IPS DF 19.7 (cell line): ENCODE measurements at regions not wholly inside any gene's neighbourhood (a gene's known extent, or its start where the extent isn't known, plus 50 kb on each side); places are given as distances from the start of the nearest gene placed in this dataset.
"Not testable (repeated sequence)": the region's sequence is repeated elsewhere in the genome, so short reads cannot be mapped to it uniquely, and the experiment has no call there.

Experiments
- DNase-seq: peaks from one replicate; pipeline ENCODE4 v3.0.0-alpha.2; 2013; ENCODE audit warnings: low read depth, low spot score

DNA sequence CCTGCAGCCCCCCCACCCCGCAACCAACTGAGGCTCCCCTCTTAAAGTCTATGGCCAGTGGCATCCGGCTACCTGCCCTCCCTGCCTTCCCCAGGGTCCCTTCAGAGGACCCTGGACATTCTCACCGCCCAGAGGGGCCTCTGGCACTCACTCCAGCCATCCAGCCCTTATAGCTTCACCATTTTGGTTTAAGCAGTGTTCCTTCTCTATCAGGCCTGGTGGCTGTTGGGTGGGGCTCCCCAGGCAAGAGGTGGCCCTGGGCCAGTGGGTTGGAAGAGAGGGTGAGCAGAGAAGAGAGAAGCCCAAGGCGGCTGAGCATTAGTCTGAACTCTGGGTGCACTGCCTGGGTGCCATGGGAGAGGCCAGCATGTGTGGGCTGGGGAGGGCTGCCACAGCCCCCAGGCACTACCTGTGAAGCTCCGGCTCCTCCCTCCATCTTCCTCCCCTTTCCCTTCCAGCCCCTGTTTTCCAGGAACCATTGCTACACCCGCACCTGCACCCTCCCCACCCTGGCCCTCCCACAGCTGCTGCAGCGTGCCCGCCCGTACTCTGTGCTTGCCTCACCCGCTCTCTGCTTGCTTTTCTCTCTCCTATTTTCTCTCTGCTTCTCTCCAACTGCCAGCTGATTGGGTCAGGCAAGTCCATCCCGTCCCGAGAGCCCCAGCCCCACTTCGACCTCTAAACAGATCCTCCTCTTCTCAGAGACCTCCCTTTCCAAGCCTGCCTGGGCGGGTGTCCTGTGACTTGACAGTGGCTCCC, 168.2 kb downstream of the TBC1D2B start:
- no peak for DNase-seq

DNA sequence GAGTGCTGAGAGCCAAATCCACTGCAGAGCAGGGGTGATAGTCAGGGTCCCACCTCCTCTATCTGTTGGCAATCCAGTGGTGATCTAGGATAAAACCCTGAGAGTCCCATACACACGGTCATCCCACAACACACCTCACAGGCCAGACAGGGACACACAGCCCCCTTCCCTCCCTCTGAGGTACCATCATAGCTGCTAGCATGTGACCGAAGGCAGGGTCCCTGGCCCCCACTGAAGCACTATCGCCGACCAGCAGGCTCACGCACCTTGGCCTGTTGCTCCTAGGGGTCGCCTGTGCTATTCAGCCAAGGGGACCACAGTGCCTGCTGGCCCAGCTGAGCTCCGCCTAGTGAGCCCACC, 168.8 kb downstream of the TBC1D2B start:
- DNase-seq = not testable (repeated sequence)

DNA sequence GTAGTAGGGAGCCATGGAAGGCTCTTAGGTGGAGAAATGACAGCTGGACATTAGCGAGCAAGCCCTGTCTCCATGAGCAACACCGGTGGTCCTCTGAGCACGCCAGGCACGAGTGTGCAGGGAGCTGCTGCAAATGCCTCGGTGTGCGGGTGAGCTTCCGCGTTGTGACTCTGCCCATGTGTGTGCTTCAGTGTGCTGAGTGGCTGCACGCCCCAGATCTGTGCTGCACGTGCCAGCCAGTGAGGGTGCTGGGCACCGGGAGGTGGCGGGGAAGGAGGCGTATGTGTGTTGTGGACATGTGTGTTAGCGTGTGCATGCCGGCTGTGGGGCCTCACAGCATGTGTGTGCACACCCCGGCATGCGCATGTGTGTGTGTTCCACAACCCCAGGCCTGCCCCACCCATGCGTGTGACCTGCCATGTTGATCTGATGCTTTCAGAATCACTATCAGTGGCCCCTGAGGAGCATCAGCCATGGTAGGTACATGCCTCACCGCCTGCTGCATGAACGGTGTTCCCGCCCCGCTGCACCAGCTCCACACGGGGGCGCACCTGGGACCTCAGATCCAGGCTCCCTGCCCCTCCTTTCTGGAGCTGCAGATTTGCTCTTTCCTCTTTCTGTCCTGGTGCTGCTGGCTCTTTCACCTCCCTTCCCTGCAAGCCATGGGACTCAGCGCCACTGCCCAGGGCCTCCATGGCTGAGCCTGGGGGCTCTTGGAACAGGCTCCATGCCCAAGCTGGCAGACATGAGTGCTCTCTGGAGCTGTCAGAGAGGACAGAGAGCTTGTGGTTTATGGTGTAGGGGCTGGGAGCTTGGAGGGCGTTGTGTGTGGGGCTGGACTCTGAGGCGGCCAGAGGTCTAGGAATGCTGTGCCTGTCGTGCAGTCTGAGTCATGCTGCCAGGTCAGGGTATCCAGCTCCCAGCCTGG, 169.4 kb downstream of the TBC1D2B start:
- no peak for DNase-seq

DNA sequence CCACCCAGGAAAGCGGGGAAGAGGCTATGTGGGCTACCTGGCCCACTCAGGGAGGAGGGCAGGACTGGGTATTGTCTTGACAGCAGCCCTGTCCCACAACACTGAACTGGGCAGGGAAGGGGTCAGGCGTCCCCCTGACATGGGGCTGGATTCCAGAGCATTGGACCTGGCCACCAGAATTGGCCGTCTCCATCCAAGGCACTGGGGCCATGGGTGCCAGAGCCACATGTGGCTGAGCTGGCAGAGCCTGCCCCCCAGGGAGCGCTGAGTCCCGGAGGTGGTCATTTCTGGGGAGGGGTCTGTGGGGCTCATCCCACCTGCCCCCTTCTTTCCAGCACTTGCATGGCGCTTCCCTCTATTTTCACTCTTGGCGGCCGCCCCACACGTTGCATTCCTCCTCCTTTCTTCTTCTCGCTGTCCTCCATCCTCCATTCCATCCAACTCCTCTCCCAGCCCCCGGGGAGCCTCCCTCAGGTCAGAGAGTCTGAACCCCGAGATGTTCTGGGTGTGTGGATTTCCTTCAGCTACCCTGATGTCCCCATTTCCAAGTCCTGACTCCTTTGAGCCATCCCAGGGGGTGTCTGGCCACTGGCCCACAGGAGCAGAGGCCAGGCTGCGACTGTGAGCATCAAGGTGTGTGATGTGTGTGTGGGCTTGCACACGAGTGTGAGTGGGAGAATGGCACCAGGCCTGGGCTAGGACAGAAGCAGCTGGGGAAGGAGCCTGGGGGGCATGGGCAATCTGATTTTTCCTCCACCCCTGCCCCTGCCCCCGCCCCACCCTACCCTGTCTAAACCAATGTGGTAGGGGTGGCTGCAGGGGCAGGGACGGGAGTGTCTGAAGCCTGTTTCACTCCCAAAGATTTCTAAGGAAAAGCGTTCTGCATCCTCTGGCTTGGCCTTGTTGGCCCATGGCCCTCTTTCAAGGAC, 171.2 kb downstream of the TBC1D2B start:
- DNase-seq = not testable (repeated sequence)

DNA sequence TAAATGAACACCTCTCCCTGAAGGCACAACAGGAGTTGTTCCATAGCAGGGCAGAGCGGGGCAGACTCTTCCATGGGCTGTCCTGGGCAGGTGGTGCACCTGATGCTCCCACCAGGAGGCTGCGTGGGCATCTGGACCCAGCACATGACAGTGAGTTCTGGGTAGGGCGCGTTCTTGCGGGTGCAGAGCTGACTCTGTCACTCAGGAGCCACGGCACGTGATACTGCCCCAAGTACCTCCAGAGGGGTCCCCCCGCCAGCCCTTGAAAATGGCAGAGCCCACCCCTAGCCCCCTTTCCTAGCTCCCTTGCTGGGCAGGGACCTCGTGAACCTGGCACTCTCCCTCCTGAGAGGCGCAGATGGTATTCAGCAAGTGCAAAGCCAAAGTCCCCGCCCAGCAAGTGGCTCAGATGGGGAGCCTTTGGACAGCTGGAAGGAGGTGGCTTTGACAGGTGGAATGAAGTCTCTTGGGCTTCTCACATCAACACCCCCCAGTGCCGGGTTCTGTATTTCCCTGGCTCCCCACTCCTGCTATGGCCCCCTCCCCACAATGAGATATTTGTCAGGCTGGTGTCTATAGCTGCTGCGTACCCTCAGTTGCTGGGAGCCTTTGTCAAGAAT, 172.1 kb downstream of the TBC1D2B start:
- DNase-seq = no peak

DNA sequence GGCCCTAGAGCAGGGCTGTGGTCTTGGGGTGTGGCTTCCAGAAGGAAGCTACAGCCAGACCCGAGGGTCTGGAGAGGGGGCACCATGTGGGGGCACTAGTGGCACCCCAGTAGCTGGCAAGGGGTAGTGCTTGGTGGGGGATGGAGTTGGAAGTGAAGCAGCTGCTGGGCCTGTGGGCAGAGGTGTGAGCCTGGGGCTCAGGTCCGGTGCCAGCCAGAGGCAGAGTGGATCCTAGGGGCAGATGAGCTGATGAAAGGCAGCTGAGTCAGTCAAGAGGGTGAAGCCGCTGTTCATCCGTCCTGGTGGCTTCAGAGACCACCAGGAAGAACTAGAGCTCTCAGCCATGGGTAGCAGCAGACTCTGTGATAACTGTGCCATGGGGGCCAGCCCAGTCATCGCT, 172.6 kb downstream of the TBC1D2B start:
- no peak for DNase-seq

DNA sequence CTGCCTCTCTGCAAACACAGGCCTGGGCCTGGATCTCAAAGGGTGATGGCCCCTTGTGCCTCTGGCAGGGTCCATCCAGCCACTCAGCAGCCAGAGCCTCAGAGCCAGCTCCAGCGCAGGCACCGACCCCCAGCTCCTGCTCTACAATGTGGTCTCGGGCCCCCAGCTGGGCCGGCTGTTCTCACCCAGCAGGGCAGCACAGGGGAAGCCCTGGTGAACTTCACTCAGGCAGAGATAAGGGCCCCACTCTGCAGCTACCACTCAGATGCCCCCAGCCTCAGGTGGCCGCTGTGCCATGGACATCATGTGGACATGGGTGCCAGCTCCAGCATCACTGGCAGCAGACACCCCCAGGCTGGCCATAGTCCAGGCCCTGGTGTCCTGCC, 173.1 kb downstream of the TBC1D2B start:
- DNase-seq = no peak

DNA sequence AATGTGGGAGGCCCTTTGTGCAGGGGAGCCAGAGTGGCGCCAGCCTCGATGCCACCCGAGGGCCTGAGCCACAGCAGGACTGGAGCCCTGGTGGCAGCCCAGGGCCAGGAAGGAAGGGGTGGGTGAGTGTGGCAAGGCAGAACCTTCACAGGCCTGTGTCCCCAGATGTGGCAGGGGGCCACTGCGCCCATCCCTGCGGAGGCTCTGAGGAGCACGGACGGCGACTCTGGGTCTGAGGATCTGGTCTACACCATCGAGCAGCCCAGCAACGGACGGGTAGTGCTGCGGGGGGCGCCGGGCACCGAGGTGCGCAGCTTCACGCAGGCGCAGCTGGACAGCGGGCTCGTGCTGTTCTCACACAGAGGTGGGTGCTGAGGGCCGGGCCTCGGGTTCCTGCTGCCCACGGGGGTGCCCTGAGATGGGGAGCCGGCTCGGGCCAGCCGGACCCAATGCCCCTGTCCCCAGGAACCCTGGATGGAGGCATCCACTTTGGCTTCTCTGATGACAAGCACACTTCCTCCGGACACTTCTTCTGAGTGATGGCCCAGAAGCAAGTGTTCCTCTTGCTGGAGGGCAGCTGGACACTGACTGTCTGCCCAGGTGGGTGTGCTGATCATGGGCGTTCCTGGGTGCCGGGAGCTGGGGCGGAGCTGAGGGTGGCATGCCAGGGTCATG, 173.6 kb downstream of the TBC1D2B start:
- not testable (repeated sequence) for DNase-seq

DNA sequence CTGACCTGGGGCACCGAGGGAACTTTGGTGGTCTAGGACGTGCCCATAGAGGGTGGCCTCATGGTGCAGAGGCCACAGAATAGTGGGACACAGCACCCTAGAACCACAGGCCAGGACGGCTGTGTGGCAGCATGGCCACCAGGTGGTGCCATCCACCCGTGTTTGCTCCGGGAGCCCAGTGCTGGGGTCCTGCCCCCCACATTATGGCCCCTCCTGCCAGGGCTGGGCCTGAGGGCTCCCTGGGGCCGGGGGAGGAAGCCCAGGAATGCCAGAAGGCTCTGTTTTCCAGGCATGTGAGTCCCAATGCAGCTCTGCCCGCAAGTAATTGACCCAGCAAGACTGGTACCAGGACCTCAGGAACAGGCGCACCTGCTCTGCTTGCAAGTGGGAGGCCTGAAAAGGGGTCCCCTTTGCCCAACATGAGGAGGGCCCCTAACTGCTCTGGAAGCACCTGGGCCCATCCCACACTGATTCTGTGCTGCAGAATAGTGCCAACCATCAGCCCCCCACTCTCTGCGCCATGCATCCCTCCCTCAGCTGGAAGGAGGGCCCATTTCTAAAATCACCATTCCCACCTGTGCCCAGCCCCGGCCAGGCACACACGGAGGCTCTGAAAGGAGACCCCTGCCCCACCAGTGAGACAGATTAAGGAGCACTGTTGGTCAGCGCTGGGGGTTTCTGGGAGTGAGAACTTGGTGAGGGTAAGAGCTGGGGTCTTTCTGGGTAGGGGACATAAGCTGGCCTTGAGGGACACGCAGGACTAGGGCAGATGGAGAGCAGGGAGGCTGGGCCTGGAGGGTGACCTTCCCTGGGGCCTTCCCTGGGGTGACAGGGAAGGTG, 174.4 kb downstream of the TBC1D2B start:
- not testable (repeated sequence) for DNase-seq

DNA sequence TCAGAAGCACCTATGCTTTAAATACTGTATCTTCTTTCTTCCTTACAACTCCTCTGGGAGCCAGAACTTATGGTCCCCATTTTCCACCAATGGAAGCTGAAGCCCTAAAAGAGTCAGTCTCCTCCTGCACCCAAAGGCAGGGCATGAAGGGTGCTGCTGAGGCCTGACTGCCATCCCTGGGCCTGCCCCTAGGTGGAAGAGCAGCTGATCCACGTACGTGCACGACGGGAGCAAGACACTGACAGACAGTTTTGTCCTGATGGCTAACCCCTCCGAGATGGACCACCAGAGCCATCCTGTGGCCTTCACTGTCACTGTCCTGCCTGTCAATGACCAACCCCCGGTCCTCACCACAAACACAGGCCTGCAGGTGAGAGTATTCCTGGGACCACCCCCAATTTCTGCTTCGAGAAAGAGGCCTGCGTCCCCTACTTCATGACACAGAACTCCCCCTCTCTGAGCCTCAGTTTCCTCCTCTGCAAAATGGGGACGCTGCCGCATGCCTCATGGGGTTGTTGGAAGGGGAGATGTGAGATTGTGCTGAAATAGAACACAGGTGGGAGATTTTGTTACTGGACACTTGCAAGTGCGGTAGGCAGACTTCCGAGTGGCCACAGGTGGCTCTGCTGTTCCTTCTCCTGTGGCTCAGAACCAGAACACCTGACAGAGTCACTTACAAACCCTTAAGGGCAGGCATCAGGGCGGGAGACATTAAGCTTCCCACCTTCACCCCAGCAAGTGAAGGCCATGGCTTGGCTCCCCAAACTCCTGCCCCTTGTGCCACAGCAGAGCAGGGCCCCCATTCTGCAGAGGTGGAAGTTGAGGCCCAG, 175.4 kb downstream of the TBC1D2B start:
- DNase-seq = no peak

DNA sequence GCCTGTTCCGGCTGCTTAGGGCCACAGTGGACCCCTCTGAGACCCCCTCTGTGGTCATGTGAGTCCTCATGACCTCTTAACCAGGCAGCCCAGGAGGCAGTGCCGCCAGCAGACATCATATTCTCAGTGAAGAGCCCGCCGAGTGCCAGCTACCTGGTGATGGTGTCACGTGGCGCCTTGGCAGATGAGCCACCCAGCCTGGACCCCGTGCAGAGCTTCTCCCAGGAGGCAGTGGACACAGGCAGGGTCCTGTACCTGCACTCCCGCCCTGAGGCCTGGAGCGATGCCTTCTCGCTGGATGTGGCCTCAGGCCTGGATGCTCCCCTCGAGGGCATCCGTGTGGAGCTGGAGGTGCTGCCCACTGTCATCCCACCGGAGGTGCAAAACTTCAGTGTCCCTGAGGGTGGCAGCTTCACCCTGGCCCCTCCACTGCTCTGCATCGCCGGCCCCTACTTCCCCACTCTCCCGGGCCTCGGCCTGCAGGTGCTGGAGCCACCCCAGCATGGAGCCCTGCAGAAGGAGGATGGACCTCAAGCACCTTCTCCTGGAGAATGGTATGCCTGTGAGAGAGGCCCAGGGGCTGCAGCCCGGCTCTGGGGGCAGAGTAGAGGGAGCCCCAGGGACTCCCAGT, 176.1 kb downstream of the TBC1D2B start:
- DNase-seq = no peak

DNA sequence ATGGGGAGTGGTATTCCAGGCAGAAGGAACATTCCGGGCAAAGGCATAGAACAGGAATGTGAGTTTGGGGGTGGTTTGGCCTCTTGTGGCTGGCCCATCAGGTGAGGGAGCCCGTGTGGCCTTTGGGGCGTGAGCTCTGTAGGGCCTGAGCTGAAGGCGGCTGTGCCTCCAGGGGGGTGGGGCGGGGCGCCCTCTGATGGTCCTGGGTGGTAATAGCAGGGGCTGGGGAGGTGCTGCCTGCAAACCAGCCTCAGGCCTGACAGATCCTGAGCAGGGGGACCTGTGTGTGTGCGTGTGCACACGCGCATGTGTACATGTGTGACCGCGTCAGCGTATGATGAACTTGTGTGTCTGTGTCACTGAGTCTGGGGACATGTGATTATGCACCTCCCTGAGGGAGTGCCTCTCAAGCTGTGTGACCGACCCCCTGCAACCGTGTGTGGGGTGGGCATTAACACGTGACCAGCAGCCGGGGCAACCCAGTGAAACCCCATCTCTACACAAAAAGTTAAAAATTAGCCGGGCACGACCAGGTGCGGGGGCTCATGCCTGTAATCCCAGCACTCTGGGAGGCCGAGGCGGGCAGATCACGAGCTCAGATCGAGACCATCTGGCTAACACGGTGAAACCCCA, 177.1 kb downstream of the TBC1D2B start:
- DNase-seq = peak; percentile 17

DNA sequence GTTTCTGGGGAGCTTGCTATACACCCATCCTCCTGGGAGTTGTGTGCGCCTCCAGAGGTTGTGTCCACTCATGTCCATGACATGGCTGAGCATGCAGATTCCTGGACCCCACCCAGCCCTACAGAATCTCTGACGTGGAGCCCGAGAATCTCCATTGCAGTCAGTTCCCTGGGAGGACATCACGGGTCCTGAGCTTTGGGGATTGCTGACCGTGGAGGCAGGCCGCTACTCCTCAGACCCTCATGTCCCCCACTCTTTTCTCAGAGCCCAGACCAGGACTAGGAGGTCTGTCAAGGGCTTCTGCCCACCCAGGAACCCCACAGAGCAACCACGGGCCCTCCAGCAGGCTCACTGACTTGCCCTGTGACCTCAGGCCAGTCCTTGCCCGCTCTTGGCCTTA, 177.7 kb downstream of the TBC1D2B start:
- DNase-seq = not testable (repeated sequence)

DNA sequence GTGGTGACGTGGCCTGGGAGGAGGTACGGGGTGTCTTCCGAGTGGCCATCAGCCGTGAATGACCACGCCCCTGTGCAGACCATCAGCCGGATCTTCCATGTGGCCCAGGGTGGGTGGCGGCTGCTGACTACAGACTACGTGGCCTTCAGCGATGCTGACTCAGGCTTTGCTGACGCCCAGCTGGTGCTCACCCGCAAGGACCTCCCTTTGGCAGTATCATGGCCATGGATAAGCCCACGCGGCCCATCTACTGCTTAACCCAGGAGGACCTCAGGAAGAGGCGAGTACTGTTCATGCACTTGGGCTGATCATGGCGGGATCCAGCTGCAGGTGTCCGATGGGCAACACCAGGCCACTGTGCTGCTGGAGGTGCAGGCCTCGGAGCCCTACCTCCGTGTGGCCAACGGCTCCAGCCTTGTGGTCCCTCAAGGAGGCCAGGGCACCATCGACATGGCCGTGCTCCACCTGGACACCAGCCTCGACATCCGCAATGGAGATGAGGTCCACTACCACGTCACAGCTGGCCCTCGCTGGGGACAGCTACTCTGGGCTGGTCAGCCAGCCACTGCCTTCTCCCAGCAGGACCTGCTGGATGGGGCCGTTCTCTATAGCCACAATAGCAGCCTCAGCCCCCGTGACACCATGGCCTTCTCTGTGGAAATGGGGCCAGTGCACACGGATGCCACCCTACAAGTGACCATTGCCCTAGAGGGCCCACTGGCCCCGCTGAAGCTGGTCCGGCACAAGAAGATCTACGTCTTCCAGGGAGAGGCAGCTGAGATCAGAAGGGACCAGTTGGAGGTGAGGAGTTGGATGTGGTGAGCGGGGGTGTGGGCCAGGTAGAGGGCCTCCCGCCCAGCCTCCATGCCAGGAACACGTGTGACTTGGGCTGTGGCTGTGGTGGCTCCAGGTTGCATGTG, 178.4 kb downstream of the TBC1D2B start:
- no peak for DNase-seq

DNA sequence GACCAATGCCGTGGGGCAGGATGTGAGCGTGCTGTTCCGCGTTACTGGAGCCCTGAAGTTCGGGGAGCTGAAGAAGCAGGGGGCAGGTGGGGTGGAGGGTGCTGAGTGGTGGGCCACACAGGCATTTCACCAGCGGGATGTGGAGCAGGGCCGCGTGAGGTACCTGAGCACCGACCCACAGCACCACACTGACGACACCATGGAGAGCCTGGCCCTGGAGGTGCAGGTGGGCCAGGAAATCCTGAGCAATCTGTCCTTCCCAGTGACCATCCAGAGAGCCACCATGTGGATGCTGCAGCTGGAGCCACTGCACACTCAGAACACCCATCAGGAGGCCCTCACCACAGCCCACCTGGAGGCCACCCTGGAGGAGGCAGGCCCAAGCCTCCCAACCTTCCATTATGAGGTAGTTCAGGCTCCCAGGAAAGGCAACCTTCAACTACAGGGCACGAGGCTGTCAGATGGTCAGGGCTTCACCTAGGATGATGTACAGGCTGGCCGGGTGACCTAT, 179.6 kb downstream of the TBC1D2B start:
- DNase-seq = no peak

DNA sequence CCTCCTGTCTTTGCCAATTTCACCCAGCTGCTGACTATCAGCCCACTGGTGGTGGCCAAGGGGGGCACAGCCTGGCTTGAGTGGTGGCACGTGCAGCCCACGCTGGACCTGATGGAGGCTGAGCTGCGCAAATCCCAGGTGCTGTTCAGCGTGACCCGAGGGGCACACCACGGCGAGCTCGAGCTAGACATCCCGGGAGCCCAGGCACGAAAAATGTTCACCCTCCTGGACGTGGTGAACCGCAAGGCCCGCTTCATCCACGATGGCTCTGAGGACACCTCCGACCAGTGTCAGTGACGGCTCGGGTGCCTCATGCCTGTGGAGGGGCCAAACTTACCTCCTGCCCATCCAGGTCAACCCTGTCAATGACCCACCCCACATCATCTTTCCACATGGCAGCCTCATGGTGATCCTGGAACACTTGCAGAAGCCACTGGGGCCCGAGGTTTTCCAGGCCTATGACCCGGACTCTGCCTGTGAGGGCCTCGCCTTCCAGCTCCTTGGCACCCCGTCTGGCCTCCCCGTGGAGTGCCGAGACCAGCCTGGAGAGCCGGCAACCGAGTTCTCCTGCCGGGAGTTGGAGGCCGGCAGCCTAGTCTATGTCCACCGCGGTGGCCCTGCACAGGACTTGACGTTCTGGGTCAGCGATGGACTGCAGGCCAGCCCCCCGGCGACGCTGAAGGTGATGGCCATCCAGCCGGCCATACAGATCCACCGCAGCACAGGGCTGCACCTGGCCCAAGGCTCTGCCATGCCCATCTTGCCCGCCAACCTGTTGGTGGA, 180.2 kb downstream of the TBC1D2B start:
- DNase-seq = not testable (repeated sequence)
